ENCODE measurements at regions not wholly inside any gene's neighbourhood (a gene's known extent, or its start where the extent isn't known, plus 50 kb on each side); places are given as distances from the start of the nearest gene placed in this dataset.

DNA sequence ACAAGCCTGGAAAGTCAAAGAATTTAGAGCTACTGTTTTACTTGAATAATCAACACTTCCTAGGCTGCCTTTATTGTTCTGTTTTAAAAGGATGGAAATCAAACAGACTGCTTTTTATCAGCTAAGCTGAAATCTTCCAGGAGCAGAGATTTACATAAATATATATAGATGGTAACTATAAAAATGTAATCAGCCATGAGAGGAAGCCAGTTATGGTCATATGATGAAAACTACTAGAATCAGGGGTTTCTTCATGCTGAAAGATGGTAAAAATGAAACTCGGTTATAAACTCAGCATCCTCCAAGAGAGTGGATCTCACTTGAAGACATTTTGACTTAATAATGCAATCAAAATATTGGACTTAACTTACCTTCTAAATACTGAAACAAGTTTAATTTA lies 413.0 kb downstream of the GXYLT1 start:
- TF ChIP-seq CTCF (IDR thresholded peaks at IDR 0.05; ENCODE audit: low read depth, low read length) = no peak
- no peak for DNase-seq
- no peak overlapping the region for H3K27ac ChIP-seq
- H3K4me3 ChIP-seq (ENCODE audit: low read depth, low read length) = no peak overlapping the region
- no peaks in the 10 kb centered on the region for H3K36me3 ChIP-seq
- no peaks in the 10 kb centered on the region for H3K9me3 ChIP-seq (ENCODE audit: severe bottlenecking)
- H3K27me3 ChIP-seq (ENCODE audit: insufficient read depth, low read depth, severe bottlenecking) = no peaks in the 10 kb centered on the region

GRCh38 chr12:41731061-41731460 lies 413.6 kb downstream of the GXYLT1 start:
- Histone ChIP-seq H3K4me3 (ENCODE audit: low read depth, low read length) (no peak overlapping the region), H3K27me3 (ENCODE audit: insufficient read depth, low read depth, severe bottlenecking) (no peaks in the 10 kb centered on the region), H3K9me3 (ENCODE audit: severe bottlenecking) (no peaks in the 10 kb centered on the region), H3K27ac (no peak overlapping the region), H3K36me3 (no peaks in the 10 kb centered on the region)
- no peak for DNase-seq
- no peak for TF ChIP-seq CTCF (IDR thresholded peaks at IDR 0.05; ENCODE audit: low read depth, low read length)

- no peaks in the 10 kb centered on the region for H3K27me3 ChIP-seq (ENCODE audit: insufficient read depth, low read depth, severe bottlenecking)
- TF ChIP-seq CTCF (IDR thresholded peaks at IDR 0.05; ENCODE audit: low read depth, low read length) = no peak
- DNase-seq = no peak
- no peaks in the 10 kb centered on the region for H3K9me3 ChIP-seq (ENCODE audit: severe bottlenecking)
- no peak overlapping the region for H3K4me3 ChIP-seq (ENCODE audit: low read depth, low read length)
- H3K36me3 ChIP-seq = no peaks in the 10 kb centered on the region
- no peak overlapping the region for H3K27ac ChIP-seq
Measured at GRCh38 chr12:41724216-41724615, 420.5 kb downstream of the GXYLT1 start.

GRCh38 chr12:41719214-41719613 lies 425.5 kb downstream of the GXYLT1 start:
- Histone ChIP-seq H3K27ac (no peak overlapping the region), H3K9me3 (ENCODE audit: severe bottlenecking) (no peaks in the 10 kb centered on the region), H3K36me3 (no peaks in the 10 kb centered on the region), H3K4me3 (ENCODE audit: low read depth, low read length) (no peak overlapping the region), H3K27me3 (ENCODE audit: insufficient read depth, low read depth, severe bottlenecking) (no peaks in the 10 kb centered on the region)
- DNase-seq = no peak
- no peak for TF ChIP-seq CTCF (IDR thresholded peaks at IDR 0.05; ENCODE audit: low read depth, low read length)

DNA sequence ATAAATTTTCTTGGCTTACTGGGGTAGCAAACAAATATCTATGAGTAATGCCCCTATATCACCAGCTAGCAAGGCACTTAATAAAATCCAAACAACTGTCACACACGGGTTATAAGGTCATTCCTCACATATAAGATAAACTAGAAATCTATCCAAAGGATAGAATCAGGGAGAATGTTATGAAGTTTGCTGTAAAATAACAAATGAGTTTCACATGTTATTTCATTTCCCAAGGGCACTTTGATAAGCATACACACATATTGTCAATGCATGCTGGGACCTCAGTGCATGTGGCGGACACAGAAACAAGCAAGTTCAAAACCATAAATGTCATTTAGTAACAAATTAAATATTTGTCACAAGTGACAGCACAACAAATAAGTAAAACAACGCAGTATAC lies 429.4 kb downstream of the GXYLT1 start:
- DNase-seq = no peak

More for the DNA sequence above, 429.4 kb downstream of the GXYLT1 start:
- Histone ChIP-seq H3K4me3 (ENCODE audit: low read depth, low read length) (no peak overlapping the region), H3K9me3 (ENCODE audit: severe bottlenecking) (no peaks in the 10 kb centered on the region), H3K27ac (no peak overlapping the region), H3K36me3 (no peaks in the 10 kb centered on the region), H3K27me3 (ENCODE audit: insufficient read depth, low read depth, severe bottlenecking) (no peaks in the 10 kb centered on the region)
- no peak for TF ChIP-seq CTCF (IDR thresholded peaks at IDR 0.05; ENCODE audit: low read depth, low read length)
